HepG2 (cell line): ENCODE measurements at regions not wholly inside any gene's neighbourhood (a gene's known extent, or its start where the extent isn't known, plus 50 kb on each side); places are given as distances from the start of the nearest gene placed in this dataset.

ENCODE experiments used
- ATAC-seq: fragments of 200-7000 bp; cut with Tn5 transposase; 3 replicates; pipeline ENCODE4 v1.9.1; 2020; ENCODE audit warnings: mild to moderate bottlenecking, moderate library complexity
- BruUV-seq: library from RNA; stranded (reverse); fragments of 400-500 nt; replicated peaks from 2 replicates; lab custom pipeline; 2021; lab: Mats Ljungman, UMichigan
- CTCF ChIA-PET: fragments of 300-600 bp; formaldehyde crosslinking; extraction: SDS; loops from one replicate; lab custom pipeline; 2021; ENCODE audit warnings: low total read pairs, inconsistent platforms, low intra/inter-chr PET ratio; lab: Yijun Ruan, JAX
- POLR2A ChIA-PET: fragments of 350-600 bp; sonication (Branson Sonifier 250); formaldehyde crosslinking; loops from one replicate; lab custom pipeline; 2020; ENCODE audit warnings: antibody characterized with exemption, inconsistent platforms; lab: Yijun Ruan, JAX
- DNase-seq: peaks from one replicate; pipeline ENCODE4 v3.0.0-alpha.2; 2015; ENCODE audit warnings: low spot score
- FAIRE-seq: peaks from 3 replicates; lab custom pipeline; 2011; peaks lifted over from hg19 to GRCh38; lab: Jason Lieb, UNC
- H2AFZ ChIP-seq: one replicate; pipeline ENCODE4 v1.6.1; 2011; ENCODE audit warnings: low read length, inconsistent platforms
- H3K27ac ChIP-seq: fragments of 300-600 bp; 3 replicates; pipeline ENCODE4 v1.8.0; 2011; ENCODE audit warnings: mixed run types, mild to moderate bottlenecking, mixed read lengths, low read length, inconsistent platforms; ENCODE audit not compliant: insufficient read depth; ENCODE audit errors: extremely low read length
- H3K27me3 ChIP-seq, 2 experiments: fragments of 200-600 bp in 1 of 2; 2 replicates in 1 of 2; 3 replicates in 1 of 2; pipeline versions ENCODE4 v1.6.0 to v1.8.0; 2011; ENCODE audit warnings: low read length in 2 of 2, mild to moderate bottlenecking in 2 of 2, moderate library complexity in 2 of 2, inconsistent platforms in 1 of 2; ENCODE audit not compliant: insufficient read depth in 2 of 2, control insufficient read depth in 1 of 2
- H3K36me3 ChIP-seq, 2 experiments: fragments of 200-600 bp in 1 of 2; replicated peaks in 1 of 2; 2 replicates in 1 of 2; 3 replicates in 1 of 2; pipeline versions ENCODE4 v1.5.1 to v1.8.0; 2011; ENCODE audit warnings: low read length in 2 of 2, inconsistent platforms in 1 of 2; ENCODE audit not compliant: insufficient read depth in 2 of 2, control insufficient read depth in 1 of 2
- H3K4me1 ChIP-seq: 2 replicates; pipeline ENCODE4 v1.5.1; 2012; ENCODE audit warnings: low read length, inconsistent platforms; ENCODE audit not compliant: insufficient read depth
- H3K4me2 ChIP-seq: 2 replicates; pipeline ENCODE4 v1.6.0; 2011; ENCODE audit warnings: low read depth, low read length, inconsistent platforms
- H3K4me3 ChIP-seq, 3 experiments: fragments of 200-600 bp in 1 of 3; sonication (generic), shearing (Covaris generic) in 1 of 3; replicated peaks in 1 of 3; 2 replicates each; pipeline ENCODE4 v1.5.1; 2011 to 2016; ENCODE audit warnings: low read length in 3 of 3, inconsistent platforms in 2 of 3, low read depth in 2 of 3, mild to moderate bottlenecking in 2 of 3, control low read depth in 1 of 3, mixed read lengths in 1 of 3; ENCODE audit not compliant: insufficient read depth in 1 of 3
- H3K79me2 ChIP-seq: one replicate; pipeline ENCODE4 v1.6.1; 2011; ENCODE audit warnings: low read length, inconsistent platforms; ENCODE audit not compliant: insufficient read depth
- H3K9ac ChIP-seq: 2 replicates; pipeline ENCODE4 v1.6.0; 2011; ENCODE audit warnings: mild to moderate bottlenecking, low read depth, low read length, inconsistent platforms; ENCODE audit not compliant: insufficient read depth
- H3K9me3 ChIP-seq: 2 replicates; pipeline ENCODE4 v1.5.1; 2012; ENCODE audit warnings: mild to moderate bottlenecking, low read length
- H4K20me1 ChIP-seq: 2 replicates; pipeline ENCODE4 v1.6.0; 2011; ENCODE audit warnings: inconsistent platforms, mild to moderate bottlenecking, low read length, moderate library complexity; ENCODE audit not compliant: insufficient read depth
- ATAD3A ChIP-seq: sonication (generic); formaldehyde crosslinking; IDR thresholded peaks from 2 replicates; pipeline ENCODE4 v1.4.0; 2020; ENCODE audit warnings: missing genetic modification reagents
- KMT2A ChIP-seq: sonication (generic); formaldehyde crosslinking; IDR thresholded peaks from 2 replicates; pipeline ENCODE4 v1.4.0; 2020; ENCODE audit warnings: missing genetic modification reagents
- RBM39 ChIP-seq: fragments of 200-400 bp; formaldehyde crosslinking; IDR thresholded peaks from one replicate; pipeline ENCODE4 v1.6.1; 2018; ENCODE audit warnings: antibody characterized with exemption, mild to moderate bottlenecking, low read depth, low read length; ENCODE audit not compliant: poor library complexity, severe bottlenecking
- ZNF224 ChIP-seq: sonication (generic); formaldehyde crosslinking; IDR thresholded peaks from 2 replicates; pipeline ENCODE4 v1.5.0; 2020; ENCODE audit warnings: mild to moderate bottlenecking, missing genetic modification reagents
- ZNF615 ChIP-seq: sonication (generic); formaldehyde crosslinking; IDR thresholded peaks from 2 replicates; pipeline ENCODE4 v1.5.0; 2020; ENCODE audit warnings: mild to moderate bottlenecking, missing genetic modification reagents, borderline replicate concordance
- WGBS: methylation state at CpG from one replicate; pipeline ENCODE4 v1.1.6; 2017; ENCODE audit warnings: low lambda C conversion rate; 5-methylcytosine and 5-hydroxymethylcytosine counted together
- in situ Hi-C: cut with HindIII; loops from 2 replicates; pipeline ENCODE4 v1.10.0; 2017; ENCODE audit warnings: low pct_unique_long_range_greater_than_20kb; ENCODE audit not compliant: extremely low pct_ligation_motif_present
- intact Hi-C: fragments of 100-400 bp; cut with micrococcal nuclease; formaldehyde crosslinking; loops from one replicate; pipeline ENCODE4 v1.10.0; 2022; ENCODE audit not compliant: unreplicated experiment
- TF ChIP-seq, protein P1 (sequence below): IDR thresholded peaks from 2 replicates; pipeline ENCODE4 v1.6.1; 2016; ENCODE audit warnings: mild to moderate bottlenecking, missing biosample characterization, missing genetic modification reagents
- TF ChIP-seq, protein P2 (sequence below): sonication (generic); formaldehyde crosslinking; IDR thresholded peaks from 2 replicates; pipeline ENCODE4 v1.5.1; 2020; ENCODE audit warnings: mild to moderate bottlenecking, missing genetic modification reagents

DNA sequence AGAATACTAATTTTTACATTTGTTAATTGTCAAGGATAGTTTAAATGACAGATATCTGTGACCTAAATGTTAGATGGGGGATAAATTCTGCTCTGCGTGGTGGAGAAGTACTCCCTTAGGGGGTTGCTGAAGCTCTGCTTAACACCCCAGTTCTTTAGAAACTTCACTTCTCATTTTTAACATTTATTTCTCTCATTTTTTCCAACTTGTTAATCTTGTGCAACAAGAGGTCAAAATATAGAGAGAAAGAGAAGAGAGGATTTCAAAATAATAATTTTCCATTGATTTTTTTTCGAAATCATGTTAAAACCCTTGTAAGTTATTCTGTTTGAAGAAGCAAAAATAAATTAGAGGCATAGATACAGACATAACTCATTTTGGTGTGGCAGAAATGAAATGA is 61.3 kb upstream of the SLC8A1 start:
- Histone ChIP-seq H3K79me2 (no peaks in the 10 kb centered on the region), H3K4me3 (no peak overlapping the region), H3K9me3 (no peaks in the 10 kb centered on the region), H3K36me3 (no peaks in the 10 kb centered on the region), H2AFZ (no peak overlapping the region), H3K27ac (no peak overlapping the region), H3K9ac (no peak overlapping the region), H3K27me3 (peaks cover 0 to 6% of the 10 kb centered on the region in 2 experiments; a peak in 1 of 5 replicates), H3K4me2 (no peak overlapping the region), H4K20me1 (no peaks in the 10 kb centered on the region), H3K4me1 (no peaks in the 10 kb centered on the region)
- DNase-seq (no peak), FAIRE-seq (no peak), ATAC-seq (no peak)
- intact Hi-C loops (no loop called here), in situ Hi-C loops (no loop called here)
- CTCF ChIA-PET = no interaction called here
- no TSS peak for BruUV-seq
- 11% methylated on average over 2 of the region's 2 CpGs for WGBS
- TF ChIP-seq ZNF615 (CRISPR knock-in tag) (no peak), ZNF224 (no peak), ATAD3A (CRISPR knock-in tag) (no peak), KMT2A (no peak), RBM39 (no peak)
- TF ChIP-seq, protein P1, sequence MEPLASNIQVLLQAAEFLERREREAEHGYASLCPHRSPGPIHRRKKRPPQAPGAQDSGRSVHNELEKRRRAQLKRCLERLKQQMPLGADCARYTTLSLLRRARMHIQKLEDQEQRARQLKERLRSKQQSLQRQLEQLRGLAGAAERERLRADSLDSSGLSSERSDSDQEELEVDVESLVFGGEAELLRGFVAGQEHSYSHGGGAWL (CRISPR knock-in tag) = no peak
- TF ChIP-seq, protein P2, sequence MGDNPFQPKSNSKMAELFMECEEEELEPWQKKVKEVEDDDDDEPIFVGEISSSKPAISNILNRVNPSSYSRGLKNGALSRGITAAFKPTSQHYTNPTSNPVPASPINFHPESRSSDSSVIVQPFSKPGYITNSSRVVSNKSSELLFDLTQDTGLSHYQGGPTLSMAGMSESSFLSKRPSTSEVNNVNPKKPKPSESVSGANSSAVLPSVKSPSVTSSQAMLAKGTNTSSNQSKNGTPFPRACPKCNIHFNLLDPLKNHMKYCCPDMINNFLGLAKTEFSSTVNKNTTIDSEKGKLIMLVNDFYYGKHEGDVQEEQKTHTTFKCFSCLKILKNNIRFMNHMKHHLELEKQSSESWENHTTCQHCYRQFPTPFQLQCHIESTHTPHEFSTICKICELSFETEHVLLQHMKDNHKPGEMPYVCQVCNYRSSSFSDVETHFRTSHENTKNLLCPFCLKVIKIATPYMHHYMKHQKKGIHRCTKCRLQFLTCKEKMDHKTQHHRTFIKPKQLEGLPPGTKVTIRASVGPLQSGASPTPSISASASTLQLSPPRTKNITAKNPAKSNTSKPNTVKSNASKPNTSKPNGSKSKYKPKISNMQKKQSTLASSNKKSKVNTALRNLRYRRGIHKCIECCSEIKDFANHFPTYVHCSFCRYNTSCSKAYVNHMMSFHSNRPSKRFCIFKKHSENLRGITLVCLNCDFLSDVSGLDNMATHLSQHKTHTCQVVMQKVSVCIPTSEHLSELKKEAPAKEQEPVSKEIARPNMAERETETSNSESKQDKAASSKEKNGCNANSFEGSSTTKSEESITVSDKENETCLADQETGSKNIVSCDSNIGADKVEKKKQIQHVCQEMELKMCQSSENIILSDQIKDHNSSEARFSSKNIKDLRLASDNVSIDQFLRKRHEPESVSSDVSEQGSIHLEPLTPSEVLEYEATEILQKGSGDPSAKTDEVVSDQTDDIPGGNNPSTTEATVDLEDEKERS (CRISPR knock-in tag) = no peak
- POLR2A ChIA-PET = no interaction called here
